Breast epithelium (tissue), 4 donors: ENCODE measurements at regions not wholly inside any gene's neighbourhood (a gene's known extent, or its start where the extent isn't known, plus 50 kb on each side); places are given as distances from the start of the nearest gene placed in this dataset.

Source experiments
- DNase-seq, 2 donors: peaks; one replicate each; pipeline ENCODE4 v3.0.0-alpha.2; 2019; ENCODE audit warnings: low spot score in 2 of 2
- H3K27ac ChIP-seq, 2 donors: fragments of 200-600 bp; sonication (generic) in 1 of 2; one replicate each; pipeline ENCODE4 v1.5.1; 2016 to 2019; ENCODE audit warnings: mild to moderate bottlenecking in 1 of 2
- H3K27me3 ChIP-seq, 2 donors: fragments of 200-600 bp; sonication (generic) in 1 of 2; one replicate each; pipeline versions ENCODE4 v1.5.1 to v1.6.0; 2017 to 2019; ENCODE audit warnings: control low read depth in 1 of 2, mild to moderate bottlenecking in 1 of 2
- H3K36me3 ChIP-seq: fragments of 200-600 bp; one replicate; pipeline ENCODE4 v1.5.1; 2019
- H3K4me1 ChIP-seq, 2 donors: fragments of 200-600 bp; sonication (generic); one replicate each; pipeline ENCODE4 v1.5.1; 2016 to 2019; ENCODE audit warnings: control low read depth in 1 of 2
- H3K4me3 ChIP-seq, 3 donors: fragments of 200-600 bp; sonication (generic); 1 replicate in 2 of 3; 2 replicates in 1 of 3; pipeline ENCODE4 v1.5.1; 2016 to 2019; ENCODE audit warnings: mild to moderate bottlenecking in 3 of 3, moderate library complexity in 2 of 3
- H3K9me3 ChIP-seq, 2 donors: fragments of 200-600 bp; sonication (generic) in 1 of 2; one replicate each; pipeline ENCODE4 v1.5.1; 2016 to 2019; ENCODE audit warnings: control low read depth in 1 of 2
- POLR2A ChIP-seq: fragments of 450-650 bp; IDR thresholded peaks from one replicate; pipeline ENCODE4 v1.6.1; 2016; ENCODE audit warnings: antibody characterized with exemption, mild to moderate bottlenecking, moderate library complexity
- POLR2AphosphoS5 ChIP-seq, 3 donors: sonication (generic); formaldehyde crosslinking; IDR thresholded peaks; one replicate each; pipeline ENCODE4 v1.6.1; 2017; ENCODE audit warnings: antibody characterized with exemption in 3 of 3
- intact Hi-C: fragments of 100-400 bp; cut with DNase I; formaldehyde crosslinking; loops from one replicate; pipeline ENCODE4 v1.15.1; 2023; ENCODE audit warnings: low total_unique reads
- TF ChIP-seq, protein P1 (sequence below), 3 donors: fragments of 450-650 bp; IDR thresholded peaks; one replicate each; pipeline ENCODE4 v1.5.1; 2016 to 2017; ENCODE audit warnings: antibody characterized with exemption in 3 of 3, mild to moderate bottlenecking in 3 of 3, moderate library complexity in 3 of 3

GRCh38 chr2:12935796-12936195, 219.1 kb downstream of the TRIB2 start:
- H3K4me3 ChIP-seq = no peak overlapping the region
- no peaks in the 10 kb centered on the region for H3K27me3 ChIP-seq

GRCh38 chr2:12941203-12941602, 224.5 kb downstream of the TRIB2 start:
- Histone ChIP-seq H3K27ac (no peak overlapping the region), H3K9me3 (no peaks in the 10 kb centered on the region), H3K36me3 (no peaks in the 10 kb centered on the region), H3K4me3 (no peak overlapping the region), H3K4me1 (no peaks in the 10 kb centered on the region), H3K27me3 (no peaks in the 10 kb centered on the region)
- TF ChIP-seq POLR2A (no peak), POLR2AphosphoS5 (IDR thresholded peaks at IDR 0.05) (no peak)
- TF ChIP-seq, protein P1, sequence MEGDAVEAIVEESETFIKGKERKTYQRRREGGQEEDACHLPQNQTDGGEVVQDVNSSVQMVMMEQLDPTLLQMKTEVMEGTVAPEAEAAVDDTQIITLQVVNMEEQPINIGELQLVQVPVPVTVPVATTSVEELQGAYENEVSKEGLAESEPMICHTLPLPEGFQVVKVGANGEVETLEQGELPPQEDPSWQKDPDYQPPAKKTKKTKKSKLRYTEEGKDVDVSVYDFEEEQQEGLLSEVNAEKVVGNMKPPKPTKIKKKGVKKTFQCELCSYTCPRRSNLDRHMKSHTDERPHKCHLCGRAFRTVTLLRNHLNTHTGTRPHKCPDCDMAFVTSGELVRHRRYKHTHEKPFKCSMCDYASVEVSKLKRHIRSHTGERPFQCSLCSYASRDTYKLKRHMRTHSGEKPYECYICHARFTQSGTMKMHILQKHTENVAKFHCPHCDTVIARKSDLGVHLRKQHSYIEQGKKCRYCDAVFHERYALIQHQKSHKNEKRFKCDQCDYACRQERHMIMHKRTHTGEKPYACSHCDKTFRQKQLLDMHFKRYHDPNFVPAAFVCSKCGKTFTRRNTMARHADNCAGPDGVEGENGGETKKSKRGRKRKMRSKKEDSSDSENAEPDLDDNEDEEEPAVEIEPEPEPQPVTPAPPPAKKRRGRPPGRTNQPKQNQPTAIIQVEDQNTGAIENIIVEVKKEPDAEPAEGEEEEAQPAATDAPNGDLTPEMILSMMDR (IDR thresholded peaks at IDR 0.05) = no peak
- intact Hi-C loops = no loop called here
- no peak for DNase-seq

More at GRCh38 chr2:12935796-12936195, 219.1 kb downstream of the TRIB2 start:
- Histone ChIP-seq H3K27ac (no peak overlapping the region), H3K36me3 (no peaks in the 10 kb centered on the region), H3K9me3 (no peaks in the 10 kb centered on the region), H3K4me1 (no peaks in the 10 kb centered on the region)
- no peak for TF ChIP-seq POLR2A
- TF ChIP-seq, protein P1 (IDR thresholded peaks at IDR 0.05) = no peak
- no peak for TF ChIP-seq POLR2AphosphoS5 (IDR thresholded peaks at IDR 0.05)
- intact Hi-C loops = no loop called here
- DNase-seq = no peak

DNA sequence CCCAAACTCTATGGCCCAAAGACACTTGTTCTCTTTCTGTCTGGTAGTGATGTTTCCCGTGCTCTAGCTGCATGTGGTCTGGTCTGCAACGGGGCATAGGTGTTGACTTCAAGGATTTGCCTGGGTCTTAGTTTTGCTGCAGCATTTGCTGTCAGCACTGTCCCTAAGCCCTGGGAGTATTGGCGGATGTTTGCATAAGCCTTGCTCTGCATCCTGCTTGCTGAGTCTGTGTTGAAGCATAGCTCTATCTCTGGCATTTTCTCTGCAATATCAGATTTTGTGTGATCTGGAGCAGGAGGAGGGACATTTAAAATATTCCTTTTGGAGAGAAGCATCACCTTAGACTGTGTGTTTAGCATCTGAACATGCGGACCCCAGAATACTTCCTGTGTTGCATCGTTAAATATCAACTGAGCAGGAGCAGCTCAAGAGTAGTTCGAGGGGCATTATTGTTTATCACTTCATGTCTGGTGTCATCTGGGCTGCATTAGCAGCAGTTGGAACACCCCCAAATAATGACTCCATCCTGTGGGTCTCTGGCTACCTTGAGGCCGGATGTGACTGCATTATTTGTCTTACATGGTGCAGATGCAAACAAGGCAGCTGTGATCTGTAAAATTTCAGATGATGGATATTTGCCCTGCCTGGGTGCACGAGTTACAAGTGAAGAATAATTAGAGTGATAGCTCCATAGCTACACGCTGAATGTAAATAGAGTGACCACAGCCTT, 231.7 kb downstream of the TRIB2 start:
- Histone ChIP-seq H3K9me3 (no peaks in the 10 kb centered on the region), H3K27ac (no peak overlapping the region), H3K36me3 (no peaks in the 10 kb centered on the region), H3K4me1 (no peaks in the 10 kb centered on the region), H3K27me3 (no peaks in the 10 kb centered on the region), H3K4me3 (no peak overlapping the region)
- DNase-seq = no peak
- TF ChIP-seq, protein P1 (IDR thresholded peaks at IDR 0.05) = no peak
- no peak for TF ChIP-seq POLR2AphosphoS5 (IDR thresholded peaks at IDR 0.05)
- intact Hi-C loops = no loop called here

DNA sequence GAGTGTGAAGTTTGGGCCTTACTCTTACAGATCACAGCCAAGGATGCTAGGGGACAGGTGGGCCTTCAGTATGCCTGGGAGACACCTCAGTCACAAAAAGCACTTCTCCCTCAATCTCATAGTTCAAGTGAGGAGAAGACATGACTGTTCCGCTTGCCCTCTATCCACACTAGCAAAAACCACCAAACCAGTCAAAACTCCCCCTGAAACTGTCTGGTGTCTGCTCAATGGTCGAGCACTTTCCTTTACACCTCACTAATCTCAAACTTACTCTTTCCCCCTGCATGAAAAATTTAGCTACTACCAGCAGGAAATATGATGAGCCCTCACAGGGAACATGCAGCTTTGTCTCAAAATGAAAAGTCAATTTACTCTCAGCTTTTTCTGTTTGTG, 232.2 kb downstream of the TRIB2 start:
- no peak for DNase-seq
- Histone ChIP-seq H3K4me3 (no peak overlapping the region), H3K36me3 (no peaks in the 10 kb centered on the region), H3K4me1 (no peaks in the 10 kb centered on the region), H3K27me3 (no peaks in the 10 kb centered on the region), H3K9me3 (no peaks in the 10 kb centered on the region), H3K27ac (no peak overlapping the region)
- TF ChIP-seq POLR2A (no peak), POLR2AphosphoS5 (IDR thresholded peaks at IDR 0.05) (no peak)
- TF ChIP-seq, protein P1 (IDR thresholded peaks at IDR 0.05) = no peak
- intact Hi-C loops = no loop called here

- H3K4me3 ChIP-seq = no peak overlapping the region
- intact Hi-C loops = no loop called here
- TF ChIP-seq, protein P1 (IDR thresholded peaks at IDR 0.05) = no peak
- TF ChIP-seq POLR2AphosphoS5 (IDR thresholded peaks at IDR 0.05) (no peak), POLR2A (no peak)
- no peaks in the 10 kb centered on the region for H3K9me3 ChIP-seq
- no peaks in the 10 kb centered on the region for H3K27me3 ChIP-seq
- H3K27ac ChIP-seq = no peak overlapping the region
- DNase-seq = no peak
- H3K36me3 ChIP-seq = no peaks in the 10 kb centered on the region
- no peaks in the 10 kb centered on the region for H3K4me1 ChIP-seq
These were observed 232.7 kb downstream of the TRIB2 start for GRCh38 chr2:12949406-12949805.
